Vagina (tissue), 2 donors: ENCODE measurements at regions not wholly inside any gene's neighbourhood (a gene's known extent, or its start where the extent isn't known, plus 50 kb on each side); places are given as distances from the start of the nearest gene placed in this dataset.

Source experiments
- DNase-seq, 2 donors: peaks; one replicate each; pipeline ENCODE4 v3.0.0-alpha.2; 2017; ENCODE audit errors: extremely low spot score in 2 of 2
- H3K27ac ChIP-seq: fragments of 200-600 bp; sonication (generic); one replicate; pipeline ENCODE4 v1.5.1; 2019
- H3K27me3 ChIP-seq: fragments of 200-600 bp; sonication (generic); one replicate; pipeline ENCODE4 v1.5.1; 2019
- H3K36me3 ChIP-seq, 2 donors: fragments of 200-600 bp; sonication (generic); one replicate each; pipeline ENCODE4 v1.5.1; 2017 to 2019
- H3K4me1 ChIP-seq: fragments of 200-600 bp; sonication (generic); one replicate; pipeline ENCODE4 v1.5.1; 2019
- H3K4me3 ChIP-seq, 2 donors: fragments of 200-600 bp; sonication (generic); 1 replicate in 1 of 2; 2 replicates in 1 of 2; pipeline ENCODE4 v1.5.1; 2016 to 2019
- H3K9me3 ChIP-seq: fragments of 200-600 bp; sonication (generic); one replicate; pipeline ENCODE4 v1.5.1; 2019
- CTCF ChIP-seq, 3 experiments: fragments of 450-650 bp in 2 of 3; fragments of 200-600 bp in 1 of 3; sonication (generic) in 1 of 3; IDR thresholded peaks; one replicate each; pipeline ENCODE4 v1.5.1; 2017 to 2019; ENCODE audit warnings: antibody characterized with exemption in 3 of 3, mild to moderate bottlenecking in 2 of 3, moderate library complexity in 2 of 3
- POLR2A ChIP-seq, 2 donors: fragments of 450-650 bp; IDR thresholded peaks; one replicate each; pipeline ENCODE4 v1.6.1; 2017; ENCODE audit warnings: antibody characterized with exemption in 2 of 2, mild to moderate bottlenecking in 2 of 2, moderate library complexity in 2 of 2
- POLR2AphosphoS5 ChIP-seq, 2 donors: sonication (generic); formaldehyde crosslinking; IDR thresholded peaks; one replicate each; pipeline ENCODE4 v1.9.0; 2017; ENCODE audit warnings: antibody characterized with exemption in 2 of 2, mild to moderate bottlenecking in 2 of 2, low read depth in 1 of 2; ENCODE audit not compliant: insufficient read depth in 1 of 2
- intact Hi-C: fragments of 100-400 bp; cut with DNase I; formaldehyde crosslinking; loops from one replicate; pipeline ENCODE4 v1.15.1; 2023

GRCh38 chr6:98769546-98769945 lies 64.8 kb upstream of the POU3F2 start:
- no peaks in the 10 kb centered on the region for H3K27me3 ChIP-seq
- no peaks in the 10 kb centered on the region for H3K4me1 ChIP-seq
- no peak overlapping the region for H3K4me3 ChIP-seq
- intact Hi-C loops, result no loop called here
- no peak overlapping the region for H3K27ac ChIP-seq
- DNase-seq, result no peak
- no peaks in the 10 kb centered on the region for H3K9me3 ChIP-seq
- no peaks in the 10 kb centered on the region for H3K36me3 ChIP-seq
- TF ChIP-seq POLR2AphosphoS5 (IDR thresholded peaks at IDR 0.05; ENCODE audit: insufficient read depth in 1 of 2, low read depth in 1 of 2), result no peak
- no peak for TF ChIP-seq CTCF (IDR thresholded peaks at IDR 0.05)
- TF ChIP-seq POLR2A (IDR thresholded peaks at IDR 0.05), result no peak

GRCh38 chr6:98775205-98775604 lies 59.2 kb upstream of the POU3F2 start:
- no peaks in the 10 kb centered on the region for H3K27me3 ChIP-seq
- DNase-seq, result no peak
- no peaks in the 10 kb centered on the region for H3K36me3 ChIP-seq
- TF ChIP-seq CTCF (IDR thresholded peaks at IDR 0.05) (no peak), POLR2AphosphoS5 (IDR thresholded peaks at IDR 0.05; ENCODE audit: insufficient read depth in 1 of 2, low read depth in 1 of 2) (no peak), POLR2A (IDR thresholded peaks at IDR 0.05) (no peak)
- H3K4me3 ChIP-seq, result no peak overlapping the region
- H3K27ac ChIP-seq, result no peak overlapping the region
- H3K9me3 ChIP-seq, result no peaks in the 10 kb centered on the region
- H3K4me1 ChIP-seq, result no peaks in the 10 kb centered on the region
- intact Hi-C loops, result no loop called here

- Histone ChIP-seq H3K36me3 (no peaks in the 10 kb centered on the region), H3K9me3 (no peaks in the 10 kb centered on the region), H3K4me3 (no peak overlapping the region), H3K27ac (no peak overlapping the region), H3K4me1 (no peaks in the 10 kb centered on the region), H3K27me3 (no peaks in the 10 kb centered on the region)
- no peak for DNase-seq
- TF ChIP-seq POLR2AphosphoS5 (IDR thresholded peaks at IDR 0.05; ENCODE audit: insufficient read depth in 1 of 2, low read depth in 1 of 2), result no peak
- TF ChIP-seq CTCF (IDR thresholded peaks at IDR 0.05), result no peak
- no peak for TF ChIP-seq POLR2A (IDR thresholded peaks at IDR 0.05)
- intact Hi-C loops, result no loop called here
Measured at GRCh38 chr6:98777762-98778161, 56.6 kb upstream of the POU3F2 start.

- Histone ChIP-seq H3K9me3 (no peaks in the 10 kb centered on the region), H3K4me3 (no peak overlapping the region), H3K4me1 (no peaks in the 10 kb centered on the region), H3K27ac (no peak overlapping the region), H3K36me3 (no peaks in the 10 kb centered on the region), H3K27me3 (no peaks in the 10 kb centered on the region)
- no peak for DNase-seq
- TF ChIP-seq CTCF (IDR thresholded peaks at IDR 0.05) (no peak), POLR2AphosphoS5 (IDR thresholded peaks at IDR 0.05; ENCODE audit: insufficient read depth in 1 of 2, low read depth in 1 of 2) (no peak), POLR2A (IDR thresholded peaks at IDR 0.05) (no peak)
- intact Hi-C loops, result no loop called here
Measured at GRCh38 chr6:98779618-98780017, 54.8 kb upstream of the POU3F2 start.

GRCh38 chr6:98782772-98783171 lies 51.6 kb upstream of the POU3F2 start:
- intact Hi-C loops, result no loop called here
- H3K36me3 ChIP-seq, result no peaks in the 10 kb centered on the region
- no peaks in the 10 kb centered on the region for H3K9me3 ChIP-seq
- no peaks in the 10 kb centered on the region for H3K4me1 ChIP-seq
- no peak overlapping the region for H3K27ac ChIP-seq
- no peak overlapping the region for H3K4me3 ChIP-seq
- no peak for DNase-seq
- no peak for TF ChIP-seq CTCF (IDR thresholded peaks at IDR 0.05)
- no peak for TF ChIP-seq POLR2AphosphoS5 (IDR thresholded peaks at IDR 0.05; ENCODE audit: insufficient read depth in 1 of 2, low read depth in 1 of 2)
- TF ChIP-seq POLR2A (IDR thresholded peaks at IDR 0.05), result no peak
- no peaks in the 10 kb centered on the region for H3K27me3 ChIP-seq
